ENCODE measurements at regions not wholly inside any gene's neighbourhood (a gene's known extent, or its start where the extent isn't known, plus 50 kb on each side); places are given as distances from the start of the nearest gene placed in this dataset.
"Not testable (repeated sequence)": the region's sequence is repeated elsewhere in the genome, so short reads cannot be mapped to it uniquely, and the experiment has no call there.

- H3K9me3 ChIP-seq: no peaks in the 10 kb centered on the region
- H3K4me1 ChIP-seq: no peaks in the 10 kb centered on the region
- H3K4me3 ChIP-seq (replicated peaks in 1 of 3): no peak overlapping the region
- no peak for TF ChIP-seq POLR2A (IDR thresholded peaks at IDR 0.05)
- TF ChIP-seq, protein P1, sequence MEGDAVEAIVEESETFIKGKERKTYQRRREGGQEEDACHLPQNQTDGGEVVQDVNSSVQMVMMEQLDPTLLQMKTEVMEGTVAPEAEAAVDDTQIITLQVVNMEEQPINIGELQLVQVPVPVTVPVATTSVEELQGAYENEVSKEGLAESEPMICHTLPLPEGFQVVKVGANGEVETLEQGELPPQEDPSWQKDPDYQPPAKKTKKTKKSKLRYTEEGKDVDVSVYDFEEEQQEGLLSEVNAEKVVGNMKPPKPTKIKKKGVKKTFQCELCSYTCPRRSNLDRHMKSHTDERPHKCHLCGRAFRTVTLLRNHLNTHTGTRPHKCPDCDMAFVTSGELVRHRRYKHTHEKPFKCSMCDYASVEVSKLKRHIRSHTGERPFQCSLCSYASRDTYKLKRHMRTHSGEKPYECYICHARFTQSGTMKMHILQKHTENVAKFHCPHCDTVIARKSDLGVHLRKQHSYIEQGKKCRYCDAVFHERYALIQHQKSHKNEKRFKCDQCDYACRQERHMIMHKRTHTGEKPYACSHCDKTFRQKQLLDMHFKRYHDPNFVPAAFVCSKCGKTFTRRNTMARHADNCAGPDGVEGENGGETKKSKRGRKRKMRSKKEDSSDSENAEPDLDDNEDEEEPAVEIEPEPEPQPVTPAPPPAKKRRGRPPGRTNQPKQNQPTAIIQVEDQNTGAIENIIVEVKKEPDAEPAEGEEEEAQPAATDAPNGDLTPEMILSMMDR (IDR thresholded peaks at IDR 0.05): no peak
- no peaks in the 10 kb centered on the region for H3K27me3 ChIP-seq
- no peaks in the 10 kb centered on the region for H3K36me3 ChIP-seq
- H3K27ac ChIP-seq: no peak overlapping the region
- intact Hi-C loops (cut with DNase I): no loop called here
- no peak for DNase-seq
- WGBS, 2 donors: 86 to 88% methylated on average over 8 of the region's 8 CpGs
Measured at GRCh38 chr16:65809627-65810026, 556.9 kb upstream of the CDH5 start.

GRCh38 chr16:65808790-65809189 lies 557.7 kb upstream of the CDH5 start:
- 80 to 92% methylated on average over 4 of the region's 4 CpGs for WGBS, 2 donors
- no peaks in the 10 kb centered on the region for H3K27me3 ChIP-seq
- no peak for TF ChIP-seq POLR2A (IDR thresholded peaks at IDR 0.05)
- intact Hi-C loops (cut with DNase I): no loop called here
- no peak overlapping the region for H3K4me3 ChIP-seq (replicated peaks in 1 of 3)
- H3K9me3 ChIP-seq: no peaks in the 10 kb centered on the region
- DNase-seq: no peak
- no peak overlapping the region for H3K27ac ChIP-seq
- no peaks in the 10 kb centered on the region for H3K36me3 ChIP-seq
- no peaks in the 10 kb centered on the region for H3K4me1 ChIP-seq

- Histone ChIP-seq H3K36me3 (no peaks in the 10 kb centered on the region), H3K9me3 (no peaks in the 10 kb centered on the region), H3K27me3 (no peaks in the 10 kb centered on the region), H3K4me3 (replicated peaks in 1 of 3) (no peak overlapping the region), H3K27ac (no peak overlapping the region), H3K4me1 (no peaks in the 10 kb centered on the region)
- no peak for DNase-seq
- intact Hi-C loops (cut with DNase I): no loop called here
- 32 to 43% methylated on average over 1 of the region's 1 CpG for WGBS, 2 donors
- TF ChIP-seq, protein P1 (IDR thresholded peaks at IDR 0.05): no peak
- TF ChIP-seq POLR2A (IDR thresholded peaks at IDR 0.05): no peak
Measured at GRCh38 chr16:65807858-65808257, 558.6 kb upstream of the CDH5 start.

- H3K27me3 ChIP-seq; DNase-seq; intact Hi-C loops (cut with DNase I); H3K36me3 ChIP-seq; H3K4me3 ChIP-seq (replicated peaks in 1 of 3); H3K4me1 ChIP-seq; H3K9me3 ChIP-seq; H3K27ac ChIP-seq: not testable (repeated sequence)
Measured at GRCh38 chr16:65805704-65806103, 560.8 kb upstream of the CDH5 start.

DNA sequence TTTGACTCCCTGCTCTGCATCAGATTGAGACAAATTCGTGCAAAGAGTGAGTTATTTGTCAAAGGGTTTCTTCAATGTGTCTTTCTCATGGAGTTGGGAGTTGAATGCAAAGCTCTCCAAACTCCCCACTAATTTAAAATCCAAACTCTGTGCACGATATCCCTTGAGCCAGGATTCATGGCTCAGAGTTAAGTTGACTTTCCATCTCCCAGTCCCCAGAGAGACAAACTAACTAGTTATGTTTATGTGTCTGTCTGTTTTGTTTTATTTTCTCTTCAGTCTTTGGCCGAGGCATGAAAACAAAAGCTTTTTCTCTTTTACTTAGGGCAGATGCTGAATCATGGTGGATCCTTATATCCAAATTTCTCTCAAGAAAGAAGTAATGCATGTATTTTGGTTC lies 570.0 kb upstream of the CDH5 start:
- no peaks in the 10 kb centered on the region for H3K9me3 ChIP-seq
- no peak for DNase-seq
- no peaks in the 10 kb centered on the region for H3K27me3 ChIP-seq
- intact Hi-C loops (cut with DNase I): no loop called here
- WGBS, 2 donors: 56 to 65% methylated on average over 3 of the region's 3 CpGs
- no peak overlapping the region for H3K4me3 ChIP-seq (replicated peaks in 1 of 3)
- TF ChIP-seq, protein P1 (IDR thresholded peaks at IDR 0.05): no peak
- TF ChIP-seq POLR2A (IDR thresholded peaks at IDR 0.05): no peak
- H3K27ac ChIP-seq: no peak overlapping the region
- no peaks in the 10 kb centered on the region for H3K4me1 ChIP-seq
- no peaks in the 10 kb centered on the region for H3K36me3 ChIP-seq

DNA sequence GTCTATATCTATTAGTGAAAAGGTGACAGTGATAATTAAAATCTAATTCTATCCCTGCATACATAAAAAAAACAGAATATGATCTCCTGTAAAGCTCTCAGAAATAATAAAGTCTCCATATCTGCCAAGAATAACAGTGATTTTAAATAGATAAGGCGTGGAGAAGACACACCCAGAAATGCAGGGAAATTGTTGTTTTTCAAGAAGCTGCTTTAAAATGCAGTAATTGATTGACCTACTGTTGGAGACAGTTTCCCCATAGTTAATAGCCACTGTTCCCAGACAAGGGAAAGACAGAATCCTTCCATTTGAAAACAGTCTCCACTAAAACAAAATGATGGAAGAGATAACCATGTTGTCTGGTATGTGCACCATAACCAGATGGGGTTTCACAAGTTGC lies 571.5 kb upstream of the CDH5 start:
- intact Hi-C loops (cut with DNase I): no loop called here
- TF ChIP-seq, protein P1 (IDR thresholded peaks at IDR 0.05): no peak
- TF ChIP-seq POLR2A (IDR thresholded peaks at IDR 0.05): no peak
- H3K27me3 ChIP-seq: no peaks in the 10 kb centered on the region
- H3K4me3 ChIP-seq (replicated peaks in 1 of 3): no peak overlapping the region
- H3K9me3 ChIP-seq: no peaks in the 10 kb centered on the region
- H3K36me3 ChIP-seq: no peaks in the 10 kb centered on the region
- no peaks in the 10 kb centered on the region for H3K4me1 ChIP-seq
- no peak overlapping the region for H3K27ac ChIP-seq
- 67 to 74% methylated on average over 1 of the region's 1 CpG for WGBS, 2 donors
- DNase-seq: no peak
